Stomach (tissue), 8 donors: ENCODE measurements at regions not wholly inside any gene's neighbourhood (a gene's known extent, or its start where the extent isn't known, plus 50 kb on each side); places are given as distances from the start of the nearest gene placed in this dataset.
"Not testable (repeated sequence)": the region's sequence is repeated elsewhere in the genome, so short reads cannot be mapped to it uniquely, and the experiment has no call there.

Source experiments
- DNase-seq, 2 donors: peaks; one replicate each; pipeline versions ENCODE4 v3.0.0 to v3.0.0-alpha.2; 2013 to 2019
- H3K27ac ChIP-seq, 5 donors: fragments of 200-600 bp in 4 of 5; sonication (generic) in 4 of 5; one replicate each; pipeline ENCODE4 v1.5.1; 2013 to 2019; ENCODE audit warnings: mild to moderate bottlenecking in 1 of 5, moderate library complexity in 1 of 5
- H3K27me3 ChIP-seq, 3 donors: fragments of 200-600 bp; sonication (generic); one replicate each; pipeline ENCODE4 v1.5.1; 2017 to 2019; ENCODE audit warnings: mixed run types in 1 of 3
- H3K36me3 ChIP-seq, 4 donors: fragments of 200-600 bp; sonication (generic); 1 replicate in 3 of 4; 2 replicates in 1 of 4; pipeline ENCODE4 v1.5.1; 2016 to 2019
- H3K4me1 ChIP-seq, 4 donors: fragments of 200-600 bp; sonication (generic); one replicate each; pipeline ENCODE4 v1.5.1; 2016 to 2019
- H3K4me3 ChIP-seq, 4 donors: fragments of 200-600 bp; sonication (generic) in 3 of 4; one replicate each; pipeline ENCODE4 v1.5.1; 2016 to 2019; ENCODE audit warnings: mild to moderate bottlenecking in 1 of 4
- H3K9me3 ChIP-seq, 4 donors: fragments of 200-600 bp; sonication (generic); one replicate each; pipeline ENCODE4 v1.5.1; 2016 to 2019
- EP300 ChIP-seq: sonication (generic); formaldehyde crosslinking; IDR thresholded peaks from one replicate; pipeline ENCODE4 v1.6.1; 2017; ENCODE audit warnings: antibody characterized with exemption
- POLR2A ChIP-seq, 4 donors: fragments of 450-650 bp; IDR thresholded peaks; one replicate each; pipeline ENCODE4 v1.6.1; 2016; ENCODE audit warnings: antibody characterized with exemption in 4 of 4, control low read depth in 2 of 4, mild to moderate bottlenecking in 1 of 4, moderate library complexity in 1 of 4
- POLR2AphosphoS5 ChIP-seq, 3 donors: sonication (generic); formaldehyde crosslinking; IDR thresholded peaks; one replicate each; pipeline ENCODE4 v1.6.1; 2016; ENCODE audit warnings: antibody characterized with exemption in 3 of 3
- WGBS, 5 donors: extraction: QIAGEN DNeasy Blood & Tissue Kit in 3 of 5; methylation state at CpG; one replicate each; pipeline versions ENCODE4 v1.1.5 to v1.1.7; 2013 to 2018; 5-methylcytosine and 5-hydroxymethylcytosine counted together
- intact Hi-C: fragments of 100-400 bp; cut with DNase I; formaldehyde crosslinking; loops from one replicate; pipeline ENCODE4 v1.15.1; 2023; ENCODE audit warnings: low total_unique reads
- TF ChIP-seq, protein P1 (sequence below), 7 experiments: fragments of 450-650 bp in 4 of 7; fragments of 200-600 bp in 3 of 7; sonication (generic) in 3 of 7; IDR thresholded peaks; one replicate each; pipeline ENCODE4 v1.5.1; 2016 to 2019; ENCODE audit warnings: antibody characterized with exemption in 7 of 7, control low read depth in 2 of 7, mild to moderate bottlenecking in 1 of 7
- donor health status: healthy with polysubstance abuse.
- donor health status: Bipolar disorder and iron deficiency.
- donor health status: healthy.

GRCh38 chr15:69926006-69926405 lies 171.7 kb downstream of the TLE3 start:
- TF ChIP-seq EP300, result no peak
- TF ChIP-seq, protein P1, sequence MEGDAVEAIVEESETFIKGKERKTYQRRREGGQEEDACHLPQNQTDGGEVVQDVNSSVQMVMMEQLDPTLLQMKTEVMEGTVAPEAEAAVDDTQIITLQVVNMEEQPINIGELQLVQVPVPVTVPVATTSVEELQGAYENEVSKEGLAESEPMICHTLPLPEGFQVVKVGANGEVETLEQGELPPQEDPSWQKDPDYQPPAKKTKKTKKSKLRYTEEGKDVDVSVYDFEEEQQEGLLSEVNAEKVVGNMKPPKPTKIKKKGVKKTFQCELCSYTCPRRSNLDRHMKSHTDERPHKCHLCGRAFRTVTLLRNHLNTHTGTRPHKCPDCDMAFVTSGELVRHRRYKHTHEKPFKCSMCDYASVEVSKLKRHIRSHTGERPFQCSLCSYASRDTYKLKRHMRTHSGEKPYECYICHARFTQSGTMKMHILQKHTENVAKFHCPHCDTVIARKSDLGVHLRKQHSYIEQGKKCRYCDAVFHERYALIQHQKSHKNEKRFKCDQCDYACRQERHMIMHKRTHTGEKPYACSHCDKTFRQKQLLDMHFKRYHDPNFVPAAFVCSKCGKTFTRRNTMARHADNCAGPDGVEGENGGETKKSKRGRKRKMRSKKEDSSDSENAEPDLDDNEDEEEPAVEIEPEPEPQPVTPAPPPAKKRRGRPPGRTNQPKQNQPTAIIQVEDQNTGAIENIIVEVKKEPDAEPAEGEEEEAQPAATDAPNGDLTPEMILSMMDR (IDR thresholded peaks at IDR 0.05), result no peak
- no peak for TF ChIP-seq POLR2AphosphoS5 (IDR thresholded peaks at IDR 0.05)
- no peak for TF ChIP-seq POLR2A (IDR thresholded peaks at IDR 0.05)
- no peak overlapping the region for H3K27ac ChIP-seq
- H3K4me1 ChIP-seq, result no peaks in the 10 kb centered on the region
- no peak overlapping the region for H3K4me3 ChIP-seq
- peaks cover 0 to 27% (median 19%) of the 10 kb centered on the region in 4 donors for H3K9me3 ChIP-seq
- intact Hi-C loops, result no loop called here
- WGBS, 5 donors, result 70 to 95% (median 89%) methylated on average over 1 of the region's 1 CpG
- DNase-seq, result no peak
- no peaks in the 10 kb centered on the region for H3K36me3 ChIP-seq
- no peaks in the 10 kb centered on the region for H3K27me3 ChIP-seq

DNA sequence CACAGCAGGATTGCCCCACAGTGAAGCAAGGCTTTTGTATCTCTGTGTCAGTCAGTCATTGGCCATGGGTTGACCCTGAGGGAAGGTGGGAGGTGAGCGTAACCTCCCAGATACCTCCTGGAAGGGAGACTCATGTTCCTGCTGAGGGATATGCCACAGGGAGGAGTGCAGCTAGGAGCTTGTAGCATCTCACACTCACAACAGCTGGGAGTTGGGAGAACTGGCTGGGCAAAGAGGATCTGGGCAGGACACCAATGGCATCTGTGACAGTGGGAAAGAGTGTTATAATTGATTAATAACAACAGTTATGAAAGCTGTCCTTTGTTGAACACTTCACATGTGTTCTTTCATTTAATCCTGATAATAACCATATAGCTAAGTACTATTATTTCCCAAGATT lies 171.0 kb downstream of the TLE3 start:
- Histone ChIP-seq H3K9me3 (peaks cover 0 to 25% (median 19%) of the 10 kb centered on the region in 4 donors), H3K27me3 (no peaks in the 10 kb centered on the region), H3K36me3 (no peaks in the 10 kb centered on the region), H3K4me3 (no peak overlapping the region), H3K27ac (no peak overlapping the region), H3K4me1 (no peaks in the 10 kb centered on the region)
- TF ChIP-seq, protein P1 (IDR thresholded peaks at IDR 0.05), result no peak
- TF ChIP-seq POLR2A (IDR thresholded peaks at IDR 0.05) (no peak), EP300 (no peak), POLR2AphosphoS5 (IDR thresholded peaks at IDR 0.05) (no peak)
- WGBS, 5 donors, result 60 to 100% (median 100%) methylated on average over 1 of the region's 1 CpG
- no peak for DNase-seq
- intact Hi-C loops, result no loop called here

DNA sequence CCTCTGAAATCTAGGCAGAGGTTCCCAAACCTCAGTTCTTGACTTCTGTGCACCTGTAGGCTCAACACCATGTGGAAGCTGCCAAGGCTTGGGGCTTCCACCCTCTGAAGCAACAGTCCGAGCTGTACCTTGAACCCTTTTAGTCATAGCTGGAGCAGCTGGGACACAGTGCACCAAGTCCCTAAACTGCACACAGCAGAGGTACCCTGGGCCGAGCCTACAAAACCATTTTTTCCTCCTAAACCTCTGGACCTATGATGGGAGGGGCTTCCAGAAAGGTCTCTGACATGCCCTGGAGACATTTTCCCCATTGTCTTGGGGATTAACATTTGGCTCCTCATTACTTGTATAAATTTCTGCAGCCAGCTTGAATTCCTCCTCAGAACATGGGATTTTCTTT lies 168.8 kb downstream of the TLE3 start:
- H3K4me3 ChIP-seq, H3K4me1 ChIP-seq, H3K27ac ChIP-seq, intact Hi-C loops, H3K36me3 ChIP-seq, H3K27me3 ChIP-seq, DNase-seq: not testable (repeated sequence)
- 77 to 91% (median 87%) methylated on average over 2 of the region's 2 CpGs for WGBS, 5 donors
- peaks cover 0 to 21% (median 18%) of the 10 kb centered on the region in 4 donors for H3K9me3 ChIP-seq

DNA sequence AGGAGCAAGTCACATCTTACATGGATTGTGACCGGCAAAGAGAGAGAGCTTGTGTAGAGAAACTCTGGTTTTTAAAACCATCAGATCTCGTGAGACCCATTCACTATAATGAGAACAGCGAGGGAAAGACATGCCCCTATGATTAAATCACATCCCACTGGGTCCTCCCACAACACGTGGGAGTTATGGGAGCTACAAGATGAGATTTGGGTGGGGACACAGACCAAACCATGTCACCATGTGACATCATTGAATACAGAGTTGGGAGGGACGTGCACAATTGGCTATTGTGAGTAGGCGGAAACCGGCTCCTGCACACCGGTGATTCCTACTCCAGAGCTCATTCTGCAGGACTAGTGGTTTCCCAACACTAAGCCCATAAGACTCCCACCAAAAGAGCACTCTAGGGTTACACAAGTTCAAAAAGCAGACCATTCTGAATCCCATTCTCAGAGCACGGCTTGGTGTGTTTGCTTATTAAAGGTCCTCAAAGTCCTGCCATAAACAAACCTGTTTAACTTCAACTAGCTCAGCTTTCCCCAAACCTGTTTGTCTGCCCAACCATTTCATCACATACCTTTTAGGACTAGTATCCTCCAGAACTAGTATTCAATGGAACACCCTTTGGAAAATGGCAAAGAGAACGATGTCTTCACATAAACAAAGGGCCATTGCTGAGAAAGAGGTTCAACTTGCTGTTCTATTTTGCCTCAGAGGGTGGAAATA lies 167.6 kb downstream of the TLE3 start:
- WGBS, 5 donors, result 80 to 89% (median 87%) methylated on average over 10 of the region's 10 CpGs
- DNase-seq, result no peak
- TF ChIP-seq, protein P1 (IDR thresholded peaks at IDR 0.05), result no peak
- TF ChIP-seq POLR2A (IDR thresholded peaks at IDR 0.05) (no peak), POLR2AphosphoS5 (IDR thresholded peaks at IDR 0.05) (no peak), EP300 (no peak)
- intact Hi-C loops, result no loop called here
- no peaks in the 10 kb centered on the region for H3K36me3 ChIP-seq
- no peak overlapping the region for H3K27ac ChIP-seq
- no peak overlapping the region for H3K4me3 ChIP-seq
- H3K9me3 ChIP-seq, result peaks cover 0 to 16% (median 12%) of the 10 kb centered on the region in 4 donors
- peaks cover 0 to 7% (median 0%) of the 10 kb centered on the region in 3 donors for H3K27me3 ChIP-seq
- no peaks in the 10 kb centered on the region for H3K4me1 ChIP-seq

- intact Hi-C loops, result no loop called here
- no peak for TF ChIP-seq EP300
- TF ChIP-seq POLR2A (IDR thresholded peaks at IDR 0.05), result no peak
- TF ChIP-seq POLR2AphosphoS5 (IDR thresholded peaks at IDR 0.05), result no peak
- TF ChIP-seq, protein P1 (IDR thresholded peaks at IDR 0.05), result no peak
- Histone ChIP-seq H3K4me3 (no peak overlapping the region), H3K36me3 (no peaks in the 10 kb centered on the region), H3K27ac (no peak overlapping the region), H3K27me3 (peaks cover 0 to 7% (median 0%) of the 10 kb centered on the region in 3 donors), H3K9me3 (peaks cover 0 to 21% (median 13%) of the 10 kb centered on the region in 4 donors), H3K4me1 (no peaks in the 10 kb centered on the region)
- WGBS, 5 donors, result 93 to 96% (median 94%) methylated on average over 5 of the region's 5 CpGs
- DNase-seq, result no peak
Observed at GRCh38 chr15:69930754-69931153, 167.0 kb downstream of the TLE3 start.
